Chondrocyte (in vitro differentiated cells): ENCODE measurements at regions not wholly inside any gene's neighbourhood (a gene's known extent, or its start where the extent isn't known, plus 50 kb on each side); places are given as distances from the start of the nearest gene placed in this dataset.

Experiments
- DNase-seq: peaks from one replicate; pipeline ENCODE4 v3.0.0; 2021; ENCODE audit warnings: mixed read lengths, low spot score
- H3K27ac Mint-ChIP-seq: one replicate; pipeline ENCODE4 v1.8.0; 2021; ENCODE audit warnings: mild to moderate bottlenecking, moderate library complexity, mixed read lengths; ENCODE audit not compliant: unreplicated experiment
- H3K27me3 Mint-ChIP-seq: 2 replicates; pipeline ENCODE4 v1.8.0; 2021; ENCODE audit warnings: low read depth, mixed read lengths
- H3K36me3 Mint-ChIP-seq: 2 replicates; pipeline ENCODE4 v1.8.0; 2021; ENCODE audit warnings: low read depth, mixed read lengths
- H3K4me1 Mint-ChIP-seq: 2 replicates; pipeline ENCODE4 v1.8.0; 2021; ENCODE audit warnings: low read depth, mild to moderate bottlenecking, mixed read lengths
- H3K4me3 Mint-ChIP-seq: one replicate; pipeline ENCODE4 v1.8.0; 2021; ENCODE audit warnings: mild to moderate bottlenecking, moderate library complexity, mixed read lengths; ENCODE audit not compliant: unreplicated experiment
- H3K9me3 Mint-ChIP-seq: 2 replicates; pipeline ENCODE4 v1.8.0; 2021; ENCODE audit warnings: low read depth, mixed read lengths
- TF ChIP-seq, protein P1 (sequence below): fragments of 200-600 bp; sonication (generic); IDR thresholded peaks from 2 replicates; pipeline ENCODE4 v1.5.0; 2021; ENCODE audit warnings: antibody characterized with exemption, mild to moderate bottlenecking, moderate library complexity

DNA sequence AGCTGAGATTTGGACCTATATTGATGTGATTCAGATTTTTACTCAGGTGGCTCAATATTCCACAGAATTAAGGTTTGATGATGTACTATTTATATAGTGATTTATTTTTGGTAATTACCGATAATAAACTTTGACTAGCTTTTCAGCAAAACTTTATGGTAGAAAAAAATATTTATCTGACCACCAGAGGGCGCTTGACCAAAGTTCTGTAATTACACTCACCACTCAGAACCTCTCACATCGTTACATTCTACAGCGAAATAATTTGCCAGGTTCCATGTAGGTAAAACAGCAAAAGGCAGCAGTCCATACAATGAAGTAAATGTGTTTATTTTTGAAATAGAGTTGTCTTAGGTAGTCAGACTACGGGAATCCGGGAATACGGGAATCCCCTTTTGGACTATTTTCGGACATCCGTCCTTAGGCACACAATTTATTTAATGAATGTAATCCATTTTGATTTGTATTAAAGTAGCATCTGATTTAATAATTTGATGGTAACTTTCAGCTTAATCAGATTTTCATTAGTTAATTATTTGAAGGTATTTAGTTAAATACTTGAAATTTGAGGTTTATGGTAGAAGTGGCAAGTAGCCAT, 143.0 kb upstream of the DDHD1 start:
- H3K36me3 Mint-ChIP-seq: no peaks in the 10 kb centered on the region
- TF ChIP-seq, protein P1, sequence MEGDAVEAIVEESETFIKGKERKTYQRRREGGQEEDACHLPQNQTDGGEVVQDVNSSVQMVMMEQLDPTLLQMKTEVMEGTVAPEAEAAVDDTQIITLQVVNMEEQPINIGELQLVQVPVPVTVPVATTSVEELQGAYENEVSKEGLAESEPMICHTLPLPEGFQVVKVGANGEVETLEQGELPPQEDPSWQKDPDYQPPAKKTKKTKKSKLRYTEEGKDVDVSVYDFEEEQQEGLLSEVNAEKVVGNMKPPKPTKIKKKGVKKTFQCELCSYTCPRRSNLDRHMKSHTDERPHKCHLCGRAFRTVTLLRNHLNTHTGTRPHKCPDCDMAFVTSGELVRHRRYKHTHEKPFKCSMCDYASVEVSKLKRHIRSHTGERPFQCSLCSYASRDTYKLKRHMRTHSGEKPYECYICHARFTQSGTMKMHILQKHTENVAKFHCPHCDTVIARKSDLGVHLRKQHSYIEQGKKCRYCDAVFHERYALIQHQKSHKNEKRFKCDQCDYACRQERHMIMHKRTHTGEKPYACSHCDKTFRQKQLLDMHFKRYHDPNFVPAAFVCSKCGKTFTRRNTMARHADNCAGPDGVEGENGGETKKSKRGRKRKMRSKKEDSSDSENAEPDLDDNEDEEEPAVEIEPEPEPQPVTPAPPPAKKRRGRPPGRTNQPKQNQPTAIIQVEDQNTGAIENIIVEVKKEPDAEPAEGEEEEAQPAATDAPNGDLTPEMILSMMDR: peak; percentile 93

DNA sequence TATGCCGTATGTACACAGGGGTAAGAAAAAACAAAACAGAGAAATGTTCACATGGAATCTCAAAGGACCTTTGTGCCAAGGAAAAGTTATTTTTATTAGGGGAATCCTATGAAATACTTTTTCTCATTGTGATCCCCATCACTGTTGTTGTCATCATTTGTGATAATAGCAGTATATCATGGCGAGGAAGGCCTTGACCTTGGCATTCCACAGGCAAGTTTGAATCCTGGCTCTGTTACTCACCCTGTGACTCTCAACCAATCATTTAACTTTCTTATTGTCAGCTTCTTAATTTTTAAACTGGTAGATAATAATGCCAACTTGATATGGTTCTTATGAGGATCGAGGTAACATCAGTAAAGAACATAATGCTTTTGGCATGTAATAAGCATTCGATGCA, 142.2 kb upstream of the DDHD1 start:
- H3K4me1 Mint-ChIP-seq: no peaks in the 10 kb centered on the region

More for the DNA sequence above, 143.0 kb upstream of the DDHD1 start:
- Mint-ChIP-seq H3K27ac (no peak overlapping the region), H3K27me3 (no peaks in the 10 kb centered on the region), H3K9me3 (no peaks in the 10 kb centered on the region), H3K4me1 (no peaks in the 10 kb centered on the region), H3K4me3 (no peak overlapping the region)
- no peak for DNase-seq

DNA sequence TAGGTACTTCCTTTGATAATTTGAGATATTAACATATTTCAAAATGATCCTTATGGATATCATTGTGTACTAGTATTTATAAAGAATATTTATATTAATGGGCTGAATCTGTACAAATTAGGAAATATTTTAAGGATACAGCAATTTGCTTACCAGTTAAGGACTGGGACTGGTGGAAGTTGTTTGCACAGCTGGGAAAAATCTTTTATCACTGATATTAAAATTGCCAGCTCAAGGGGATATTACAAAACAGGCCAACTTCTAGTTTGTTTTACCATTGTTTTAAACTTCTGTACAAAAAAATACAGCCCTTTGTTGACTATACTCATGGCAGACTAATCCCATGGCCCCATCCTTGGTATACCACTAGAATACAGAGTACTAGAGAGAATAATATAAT, 133.2 kb upstream of the DDHD1 start:
- peaks cover 4% of the 10 kb centered on the region for H3K9me3 Mint-ChIP-seq
- no peaks in the 10 kb centered on the region for H3K27me3 Mint-ChIP-seq
- no peak overlapping the region for H3K27ac Mint-ChIP-seq
- TF ChIP-seq, protein P1: no peak
- no peaks in the 10 kb centered on the region for H3K36me3 Mint-ChIP-seq
- no peak overlapping the region for H3K4me3 Mint-ChIP-seq
- DNase-seq: no peak
- H3K4me1 Mint-ChIP-seq: no peaks in the 10 kb centered on the region

More for the DNA sequence above, 142.2 kb upstream of the DDHD1 start:
- no peaks in the 10 kb centered on the region for H3K9me3 Mint-ChIP-seq
- TF ChIP-seq, protein P1: no peak
- no peak for DNase-seq
- no peak overlapping the region for H3K4me3 Mint-ChIP-seq
- no peaks in the 10 kb centered on the region for H3K27me3 Mint-ChIP-seq
- no peak overlapping the region for H3K27ac Mint-ChIP-seq
- H3K36me3 Mint-ChIP-seq: no peaks in the 10 kb centered on the region

DNA sequence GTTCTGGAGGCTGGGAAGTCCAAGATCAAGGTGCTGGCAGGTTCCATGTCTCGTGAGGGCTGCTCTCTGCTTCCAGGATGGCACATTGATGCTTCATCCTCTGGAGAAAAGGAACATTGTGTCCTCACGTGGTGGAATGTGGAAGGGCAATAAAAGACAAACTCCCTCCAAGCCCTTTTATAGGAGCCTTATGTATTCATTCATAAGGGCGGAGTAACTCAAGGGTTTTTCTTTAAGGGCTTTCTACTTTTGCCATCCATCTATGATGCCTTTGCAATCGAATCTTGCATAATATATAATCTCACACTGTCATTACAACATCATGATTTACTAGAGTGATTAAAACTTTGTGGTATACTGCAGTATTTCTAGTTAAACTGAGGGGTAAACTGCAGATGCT, 132.7 kb upstream of the DDHD1 start:
- H3K36me3 Mint-ChIP-seq: peaks cover 2% of the 10 kb centered on the region
- H3K27ac Mint-ChIP-seq: no peak overlapping the region
- no peaks in the 10 kb centered on the region for H3K27me3 Mint-ChIP-seq
- DNase-seq: no peak
- no peaks in the 10 kb centered on the region for H3K4me1 Mint-ChIP-seq
- TF ChIP-seq, protein P1: no peak
- peaks cover 7% of the 10 kb centered on the region for H3K9me3 Mint-ChIP-seq
- no peak overlapping the region for H3K4me3 Mint-ChIP-seq

DNA sequence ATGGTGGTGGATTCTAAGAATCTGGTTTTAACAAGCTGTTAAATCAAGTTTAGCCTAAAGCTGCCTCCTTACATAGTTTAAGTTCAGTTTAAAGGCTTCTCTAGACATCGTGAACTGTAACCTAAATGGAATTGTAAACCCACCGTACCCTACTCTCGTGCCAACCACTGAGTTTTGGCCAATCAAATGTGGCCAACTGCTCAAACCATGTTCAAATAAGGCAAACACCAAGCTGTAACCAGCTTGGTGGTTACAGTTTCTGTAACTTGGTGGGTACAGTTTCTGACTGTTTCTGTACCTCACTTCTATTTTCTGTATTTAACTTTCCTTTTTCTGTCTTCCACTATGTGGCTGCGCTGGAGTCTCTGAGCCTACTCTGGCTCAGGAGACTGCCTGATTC, 131.9 kb upstream of the DDHD1 start:
- TF ChIP-seq, protein P1: no peak
- Mint-ChIP-seq H3K27ac (no peak overlapping the region), H3K36me3 (peaks cover 6% of the 10 kb centered on the region), H3K27me3 (no peaks in the 10 kb centered on the region), H3K9me3 (peaks cover 11% of the 10 kb centered on the region), H3K4me1 (no peaks in the 10 kb centered on the region), H3K4me3 (no peak overlapping the region)
- no peak for DNase-seq
